Muscle of leg (tissue), 3 donors: ENCODE measurements at regions not wholly inside any gene's neighbourhood (a gene's known extent, or its start where the extent isn't known, plus 50 kb on each side); places are given as distances from the start of the nearest gene placed in this dataset.

ENCODE experiments used
- DNase-seq: peaks from one replicate; pipeline ENCODE4 v3.0.0; 2013
- H3K27ac ChIP-seq: one replicate; pipeline ENCODE4 v1.5.1; 2013; ENCODE audit warnings: mild to moderate bottlenecking, low read length, control low read depth
- H3K27me3 ChIP-seq: one replicate; pipeline ENCODE4 v1.6.1; 2013; ENCODE audit warnings: low read length; ENCODE audit not compliant: control insufficient read depth, insufficient read depth
- H3K36me3 ChIP-seq: one replicate; pipeline ENCODE4 v1.6.1; 2013; ENCODE audit warnings: low read length; ENCODE audit not compliant: control insufficient read depth, insufficient read depth
- H3K4me1 ChIP-seq: one replicate; pipeline ENCODE4 v1.6.1; 2013; ENCODE audit warnings: low read length; ENCODE audit not compliant: control insufficient read depth, insufficient read depth
- H3K4me3 ChIP-seq: one replicate; pipeline ENCODE4 v1.5.1; 2013; ENCODE audit warnings: low read length, control low read depth
- H3K9me3 ChIP-seq: replicated peaks from 2 replicates; pipeline ENCODE4 v1.6.1; 2013; ENCODE audit warnings: low read depth, low read length; ENCODE audit not compliant: control insufficient read depth
- WGBS: methylation state at CpG from one replicate; pipeline ENCODE4 v1.1.5; 2013; ENCODE audit warnings: missing lambda C conversion rate; ENCODE audit not compliant: insufficient coverage; 5-methylcytosine and 5-hydroxymethylcytosine counted together

DNA sequence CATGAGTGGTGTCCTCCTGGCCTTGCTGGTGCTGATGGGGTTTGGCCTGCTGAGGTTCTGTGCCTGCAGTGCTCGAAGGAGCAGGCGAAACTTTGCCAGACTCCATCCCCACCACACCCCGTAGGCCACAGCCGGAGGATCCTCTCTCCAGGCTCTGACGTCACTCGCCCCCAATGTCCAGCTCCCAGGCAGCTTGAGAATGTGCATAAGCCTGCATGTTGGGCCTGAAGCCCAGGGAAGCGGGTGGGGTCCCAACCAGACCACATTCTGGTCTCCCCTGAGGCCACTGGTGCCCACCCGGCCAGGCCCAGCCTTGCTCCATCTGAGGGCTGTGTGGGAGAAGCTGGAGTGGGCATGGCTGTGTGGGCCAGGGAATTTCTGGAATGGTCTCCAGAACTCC lies 109.8 kb downstream of the ASB7 start:
- H3K36me3 ChIP-seq: no peaks in the 10 kb centered on the region
- DNase-seq: no peak
- H3K27me3 ChIP-seq: no peaks in the 10 kb centered on the region
- peaks cover 41% of the 10 kb centered on the region for H3K4me1 ChIP-seq
- H3K27ac ChIP-seq: peak overlapping the region; percentile 78
- WGBS: 26% methylated on average over 7 of the region's 8 CpGs
- H3K4me3 ChIP-seq: no peak overlapping the region
- no peaks in the 10 kb centered on the region for H3K9me3 ChIP-seq

DNA sequence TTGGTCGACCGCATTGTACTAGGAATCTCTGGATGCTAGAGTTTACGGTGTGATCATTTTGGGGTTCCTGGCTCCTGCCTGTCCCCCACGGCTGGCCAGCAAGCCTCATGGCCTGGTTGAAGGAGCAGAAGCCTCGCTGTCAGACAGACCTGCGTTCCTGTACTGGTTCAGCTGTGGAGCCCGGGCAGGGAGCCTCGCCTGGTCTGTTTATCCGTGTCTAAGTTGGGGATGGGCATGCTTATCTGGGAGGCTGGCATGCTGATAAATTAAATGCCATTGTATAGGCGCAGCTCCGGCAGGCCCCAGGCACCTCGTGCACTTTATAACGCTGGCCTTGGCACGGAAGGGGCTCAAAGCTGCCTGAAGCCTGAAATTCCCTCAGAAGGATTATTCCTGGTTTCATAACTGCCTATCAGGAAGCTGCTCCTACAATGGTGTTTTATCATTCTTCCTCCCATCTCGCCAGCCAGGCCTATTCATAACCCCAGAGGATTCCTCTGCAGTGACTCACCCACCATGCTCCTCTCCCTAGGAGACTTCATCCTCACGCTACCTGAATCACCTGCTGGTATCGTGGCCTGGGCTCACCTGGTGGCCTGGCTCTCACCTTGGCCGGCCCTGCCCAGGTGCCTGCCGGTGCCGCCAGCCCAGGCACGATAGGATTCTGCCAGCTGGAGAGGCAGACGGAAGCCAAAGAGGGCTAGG lies 110.9 kb downstream of the ASB7 start:
- H3K27me3 ChIP-seq: no peaks in the 10 kb centered on the region
- 67% methylated on average over 21 of the region's 22 CpGs for WGBS
- H3K27ac ChIP-seq: peak overlapping the region; percentile 20
- no peak overlapping the region for H3K4me3 ChIP-seq
- H3K9me3 ChIP-seq: no peaks in the 10 kb centered on the region
- no peaks in the 10 kb centered on the region for H3K36me3 ChIP-seq
- peaks cover 41% of the 10 kb centered on the region for H3K4me1 ChIP-seq
- DNase-seq: peak; percentile 26

DNA sequence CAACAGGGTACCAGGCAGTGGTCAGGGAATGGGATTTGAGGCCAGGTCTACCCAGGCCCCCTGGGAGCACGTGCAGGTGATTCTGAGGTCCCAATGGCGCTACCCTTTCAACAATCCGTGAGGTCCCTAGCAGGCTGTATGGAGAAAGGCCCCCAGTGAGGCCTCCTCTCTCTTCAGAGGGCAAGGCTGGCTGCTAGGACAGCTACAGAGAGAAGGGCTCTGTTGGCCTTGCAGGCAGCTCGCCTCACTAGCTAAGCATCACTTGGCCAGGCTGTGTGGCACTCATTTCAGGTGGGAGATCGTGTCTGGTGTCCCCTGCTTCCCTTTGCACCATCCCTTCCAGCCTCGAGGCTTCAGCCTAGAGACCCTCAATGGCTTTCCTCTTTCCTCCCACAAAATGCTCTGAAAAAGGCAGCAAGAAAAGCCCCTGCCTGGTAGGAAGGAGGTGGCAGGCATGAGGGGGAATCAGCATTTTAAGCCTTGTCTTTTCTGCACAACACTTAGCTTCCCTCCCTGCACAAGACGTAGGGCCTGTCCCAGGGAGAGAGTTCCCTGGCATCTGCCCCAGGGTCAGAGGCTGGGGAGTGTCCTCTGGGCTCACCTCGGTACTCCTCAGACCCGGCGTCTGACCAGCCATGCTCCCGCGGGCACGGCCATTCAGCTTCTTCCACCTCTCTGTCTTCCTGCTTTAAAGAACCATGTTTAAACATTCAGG lies 111.8 kb downstream of the ASB7 start:
- Histone ChIP-seq H3K4me1 (peaks cover 41% of the 10 kb centered on the region), H3K9me3 (no peaks in the 10 kb centered on the region), H3K27ac (no peak overlapping the region), H3K36me3 (no peaks in the 10 kb centered on the region), H3K4me3 (no peak overlapping the region), H3K27me3 (no peaks in the 10 kb centered on the region)
- no peak for DNase-seq
- WGBS: 92% methylated on average over 6 of the region's 13 CpGs

DNA sequence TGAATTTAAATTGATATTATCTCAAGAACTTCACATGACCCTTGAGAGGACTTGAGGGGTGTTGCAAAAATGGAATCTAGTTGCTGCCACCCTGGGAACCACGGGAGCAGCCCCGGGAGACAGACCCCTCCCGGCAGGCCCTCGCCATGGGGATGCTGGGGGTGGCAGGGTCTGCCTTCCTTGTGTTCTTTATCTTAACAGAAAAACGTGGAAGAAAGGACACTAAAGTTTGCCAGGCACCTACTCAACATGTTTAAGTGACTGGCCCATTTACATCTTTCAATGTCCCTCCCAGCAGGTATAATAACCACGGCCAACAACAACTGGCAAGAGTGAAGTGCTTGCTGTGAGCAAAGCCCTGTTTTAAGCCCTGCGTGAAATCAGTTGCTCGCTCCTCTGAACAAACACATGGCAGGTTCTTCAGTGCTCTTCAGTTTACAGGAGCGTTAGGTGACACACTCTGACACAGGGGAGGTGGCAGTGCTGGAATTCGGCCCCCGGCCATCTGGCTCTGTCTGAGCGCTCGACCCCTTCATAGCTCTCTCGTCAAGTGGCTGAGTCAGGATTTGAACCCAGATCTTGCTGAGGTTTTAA lies 112.5 kb downstream of the ASB7 start:
- Histone ChIP-seq H3K9me3 (no peaks in the 10 kb centered on the region), H3K4me1 (peaks cover 41% of the 10 kb centered on the region), H3K27me3 (no peaks in the 10 kb centered on the region), H3K4me3 (no peak overlapping the region), H3K36me3 (no peaks in the 10 kb centered on the region), H3K27ac (no peak overlapping the region)
- 75% methylated on average over 9 of the region's 14 CpGs for WGBS
- DNase-seq: no peak

DNA sequence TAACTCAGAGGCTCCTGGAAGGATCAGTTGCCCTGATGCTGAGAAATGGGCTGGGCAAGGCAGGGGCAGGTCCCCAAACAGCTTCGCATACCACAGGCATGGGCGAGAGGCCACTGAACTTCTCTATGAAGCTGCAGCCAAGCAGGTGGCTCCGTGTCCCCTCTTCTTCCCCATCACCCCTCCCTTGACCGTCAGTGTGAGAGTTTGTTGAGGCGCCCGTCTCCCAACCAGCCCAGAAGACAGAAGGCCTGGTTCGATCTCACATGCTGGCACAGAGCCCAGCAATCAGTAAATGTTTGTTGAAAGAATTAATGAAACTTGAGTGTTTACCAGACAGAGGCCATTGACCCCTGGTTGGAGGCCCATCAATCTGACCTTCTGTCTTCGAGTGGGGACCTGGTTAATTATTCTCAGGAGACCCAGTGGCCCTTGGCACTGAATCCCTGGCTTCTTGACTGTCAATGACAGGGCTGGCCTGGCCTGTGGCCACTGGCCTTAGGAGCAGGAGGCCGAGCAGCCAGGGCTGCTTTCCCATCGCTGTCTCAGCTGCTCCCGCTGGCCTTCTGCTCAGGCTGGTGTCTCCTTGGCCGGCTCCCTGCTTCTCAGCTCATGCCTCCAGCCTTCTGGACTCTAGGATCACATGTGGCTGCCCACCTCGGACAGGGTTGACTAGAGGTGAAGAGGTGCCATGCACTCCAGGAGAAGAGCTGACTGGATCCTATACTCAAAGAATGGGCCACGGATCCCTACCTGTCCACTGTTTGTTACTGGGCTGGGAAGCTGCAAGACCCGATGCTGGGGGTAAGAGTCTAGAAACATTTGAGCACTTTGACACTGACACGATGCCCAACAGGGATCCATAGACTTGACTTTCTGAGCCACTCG lies 113.4 kb downstream of the ASB7 start:
- no peak for DNase-seq

DNA sequence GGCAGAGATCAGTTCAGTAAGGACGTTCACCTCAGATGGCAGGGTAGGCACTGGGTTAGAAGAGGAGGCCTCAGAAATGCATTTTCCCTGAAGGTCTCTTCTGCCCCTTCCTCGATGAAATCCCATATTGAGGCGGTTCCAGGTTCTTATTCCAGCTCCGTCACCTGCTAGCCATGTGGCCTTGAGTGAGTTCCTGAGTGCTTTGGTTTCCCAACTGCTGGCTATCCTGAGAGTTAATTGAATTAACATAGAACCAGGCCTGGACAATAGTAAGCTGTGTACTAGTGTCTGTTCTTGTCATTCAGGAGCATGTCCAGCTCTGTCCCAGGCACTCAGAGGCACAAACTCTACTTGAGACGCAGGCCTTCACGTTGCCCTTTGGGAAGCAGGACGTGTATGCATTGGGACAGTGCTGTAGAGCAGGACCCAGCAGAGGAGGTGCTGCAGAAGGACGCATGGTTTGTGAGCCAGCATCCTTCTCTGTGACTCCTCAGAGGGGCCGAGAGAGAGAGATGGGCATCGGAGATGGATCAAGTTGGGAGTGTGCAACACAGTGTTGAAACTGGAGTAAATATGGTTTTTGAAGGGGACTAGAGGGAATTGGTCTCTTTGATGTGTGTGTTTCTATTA lies 114.2 kb downstream of the ASB7 start:
- H3K27ac ChIP-seq: no peak overlapping the region
- no peak overlapping the region for H3K4me3 ChIP-seq
- H3K4me1 ChIP-seq: peaks cover 35% of the 10 kb centered on the region
- no peak for DNase-seq
- H3K9me3 ChIP-seq: no peaks in the 10 kb centered on the region
- 81% methylated on average over 8 of the region's 10 CpGs for WGBS
- H3K36me3 ChIP-seq: no peaks in the 10 kb centered on the region
- no peaks in the 10 kb centered on the region for H3K27me3 ChIP-seq

More for the DNA sequence above, 113.4 kb downstream of the ASB7 start:
- no peak overlapping the region for H3K4me3 ChIP-seq
- H3K4me1 ChIP-seq: peaks cover 40% of the 10 kb centered on the region
- H3K9me3 ChIP-seq: no peaks in the 10 kb centered on the region
- WGBS: 77% methylated on average over 11 of the region's 17 CpGs
- no peak overlapping the region for H3K27ac ChIP-seq
- H3K27me3 ChIP-seq: no peaks in the 10 kb centered on the region
- no peaks in the 10 kb centered on the region for H3K36me3 ChIP-seq

DNA sequence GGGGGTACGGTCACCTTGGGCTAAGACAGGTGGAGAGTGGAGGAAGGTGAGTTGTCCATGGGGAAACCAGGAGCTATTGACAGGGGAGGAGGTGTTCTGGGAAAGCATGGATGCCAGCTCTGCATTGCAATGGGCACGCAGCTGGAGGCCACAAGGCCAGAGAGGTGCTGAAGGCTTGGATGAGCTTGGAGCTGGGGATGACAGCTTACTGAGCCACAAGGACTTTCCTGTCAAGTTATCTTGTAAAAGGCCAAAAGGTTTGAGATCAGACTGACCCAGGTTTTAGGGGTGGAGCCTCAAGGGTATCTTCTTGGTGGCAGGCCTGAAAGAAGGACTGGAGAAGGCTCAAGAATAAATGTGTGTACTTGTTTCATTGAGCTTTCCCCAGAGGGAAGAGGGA lies 115.2 kb downstream of the ASB7 start:
- Histone ChIP-seq H3K4me1 (peaks cover 30% of the 10 kb centered on the region), H3K9me3 (no peaks in the 10 kb centered on the region), H3K4me3 (no peak overlapping the region), H3K27ac (no peak overlapping the region), H3K27me3 (no peaks in the 10 kb centered on the region), H3K36me3 (no peaks in the 10 kb centered on the region)
- WGBS: 100% methylated on average over 2 of the region's 2 CpGs
- no peak for DNase-seq

DNA sequence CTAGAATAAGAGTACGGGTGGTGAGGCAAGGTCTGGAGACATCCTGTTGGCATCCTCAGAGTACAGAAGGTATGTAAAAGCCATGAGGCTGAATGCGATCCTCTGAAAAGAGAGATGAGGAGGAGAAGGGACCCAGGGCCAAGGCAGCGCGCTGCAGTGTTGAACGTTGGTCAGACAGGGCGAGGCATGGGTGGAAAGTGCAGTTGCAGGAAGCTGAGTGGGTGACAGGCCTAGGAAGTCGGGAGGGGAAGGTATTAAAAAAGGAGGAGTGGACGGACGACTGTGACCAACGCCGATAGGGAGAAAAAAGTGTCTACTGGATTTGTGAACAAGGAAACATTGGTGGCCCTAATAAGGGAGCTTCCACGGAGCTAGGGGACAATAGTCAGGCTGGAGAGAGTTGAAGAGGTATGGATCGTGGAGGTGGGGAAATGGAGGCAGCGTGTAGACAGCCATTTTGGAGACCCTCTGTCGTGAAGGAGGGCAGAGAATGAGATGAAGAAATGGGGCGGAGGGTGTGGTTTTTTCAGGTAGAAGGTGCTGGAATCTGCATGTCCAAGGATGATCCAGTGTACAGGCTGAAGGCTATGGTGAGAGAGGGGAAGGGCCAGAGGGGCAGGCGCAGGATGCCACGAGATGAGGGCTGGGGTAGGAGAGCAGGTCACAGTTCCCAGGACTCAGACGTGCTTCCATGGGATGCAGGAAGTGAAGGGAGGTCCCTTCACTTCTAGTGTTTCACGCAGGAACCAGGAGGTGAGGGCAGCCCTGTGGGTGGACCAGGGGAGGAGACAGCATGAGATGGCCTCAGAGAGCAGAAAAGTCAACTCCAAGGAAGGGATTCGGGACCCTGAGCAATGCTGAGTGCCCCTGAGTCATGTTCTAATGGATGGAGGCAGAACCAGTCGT lies 115.9 kb downstream of the ASB7 start:
- no peak for DNase-seq
- WGBS: 87% methylated on average over 21 of the region's 22 CpGs
- Histone ChIP-seq H3K27ac (no peak overlapping the region), H3K4me1 (peaks cover 27% of the 10 kb centered on the region), H3K36me3 (no peaks in the 10 kb centered on the region), H3K4me3 (no peak overlapping the region), H3K27me3 (no peaks in the 10 kb centered on the region), H3K9me3 (no peaks in the 10 kb centered on the region)

DNA sequence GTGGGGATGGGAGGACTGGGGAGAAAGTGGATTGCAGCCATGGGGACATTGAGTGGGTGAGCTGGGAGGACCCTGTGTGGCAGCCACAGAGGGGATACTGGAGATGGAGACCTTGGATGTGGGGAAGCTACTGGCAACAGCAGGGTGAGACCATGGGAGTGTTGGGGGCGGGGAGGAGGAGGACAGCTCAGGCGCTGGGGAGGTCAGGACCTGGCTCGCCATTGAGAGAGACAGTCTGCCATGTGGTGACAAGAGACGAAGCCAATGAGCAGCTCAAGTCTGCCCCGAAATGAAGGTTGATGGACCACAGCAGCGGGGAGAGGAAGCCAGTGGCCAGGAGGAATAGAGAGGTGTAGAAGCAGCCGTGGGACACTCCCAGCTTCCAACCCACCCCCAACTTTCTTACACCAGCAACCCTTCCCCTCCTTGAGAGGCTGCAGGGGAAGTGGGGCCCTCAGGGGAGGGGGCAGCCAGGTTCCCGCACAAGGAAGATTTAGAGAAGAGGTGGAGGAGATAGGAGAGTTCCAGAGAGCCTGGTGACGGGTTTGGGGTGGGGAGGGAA lies 118.1 kb downstream of the ASB7 start:
- H3K4me1 ChIP-seq: peaks cover 21% of the 10 kb centered on the region
- no peak for DNase-seq
- H3K36me3 ChIP-seq: no peaks in the 10 kb centered on the region
- no peaks in the 10 kb centered on the region for H3K9me3 ChIP-seq
- 89% methylated on average over 5 of the region's 9 CpGs for WGBS
- no peaks in the 10 kb centered on the region for H3K27me3 ChIP-seq
- no peak overlapping the region for H3K27ac ChIP-seq
- no peak overlapping the region for H3K4me3 ChIP-seq
